Central memory CD8-positive, alpha-beta T cell (primary cell): ENCODE measurements at regions not wholly inside any gene's neighbourhood (a gene's known extent, or its start where the extent isn't known, plus 50 kb on each side); places are given as distances from the start of the nearest gene placed in this dataset.
"Not testable (repeated sequence)": the region's sequence is repeated elsewhere in the genome, so short reads cannot be mapped to it uniquely, and the experiment has no call there.

Source experiments
- ATAC-seq: fragments of 150-1000 bp; cut with Tn5 transposase; replicated peaks from 2 replicates; pipeline ENCODE4 v1.10.0; 2022; ENCODE audit warnings: mild to moderate bottlenecking, moderate FRiP score, moderate number of reproducible peaks; ENCODE audit not compliant: poor library complexity, severe bottlenecking; ENCODE audit errors: extremely low read depth
- DNase-seq, 2 donors: peaks; one replicate each; pipeline ENCODE4 v3.0.0; 2021; ENCODE audit warnings: low spot score in 2 of 2
- H3K27ac Mint-ChIP-seq: one replicate; pipeline ENCODE4 v1.8.0; 2022; ENCODE audit warnings: low read depth, mild to moderate bottlenecking, moderate library complexity, mixed read lengths
- H3K27me3 Mint-ChIP-seq: one replicate; pipeline ENCODE4 v1.8.0; 2022; ENCODE audit warnings: mixed read lengths
- H3K36me3 Mint-ChIP-seq: one replicate; pipeline ENCODE4 v1.8.0; 2022; ENCODE audit warnings: mild to moderate bottlenecking, moderate library complexity, mixed read lengths; ENCODE audit not compliant: insufficient read depth
- H3K4me1 Mint-ChIP-seq: one replicate; pipeline ENCODE4 v1.8.0; 2022; ENCODE audit warnings: mixed read lengths
- H3K4me3 Mint-ChIP-seq: one replicate; pipeline ENCODE4 v1.8.0; 2022; ENCODE audit warnings: mild to moderate bottlenecking, moderate library complexity, mixed read lengths
- H3K9me3 Mint-ChIP-seq: one replicate; pipeline ENCODE4 v1.8.0; 2022; ENCODE audit warnings: mixed read lengths

- no peak overlapping the region for H3K27ac Mint-ChIP-seq
- ATAC-seq, result no peak
These were observed 150.2 kb downstream of the CDC14C start for GRCh38 chr7:49074538-49074937.

GRCh38 chr7:49080896-49081475, 156.6 kb downstream of the CDC14C start:
- peaks cover 2% of the 10 kb centered on the region for H3K36me3 Mint-ChIP-seq
- ATAC-seq (no peak), DNase-seq (no peak)
- no peak overlapping the region for H3K27ac Mint-ChIP-seq
- H3K27me3 Mint-ChIP-seq, result no peaks in the 10 kb centered on the region
- no peaks in the 10 kb centered on the region for H3K4me1 Mint-ChIP-seq
- peaks cover 35% of the 10 kb centered on the region for H3K9me3 Mint-ChIP-seq
- H3K4me3 Mint-ChIP-seq, result no peak overlapping the region

More at GRCh38 chr7:49074538-49074937, 150.2 kb downstream of the CDC14C start:
- Mint-ChIP-seq H3K9me3 (peaks cover 15% of the 10 kb centered on the region), H3K36me3 (peaks cover 2% of the 10 kb centered on the region), H3K4me1 (no peaks in the 10 kb centered on the region), H3K27me3 (no peaks in the 10 kb centered on the region), H3K4me3 (no peak overlapping the region)
- no peak for DNase-seq

GRCh38 chr7:49088017-49088416, 163.7 kb downstream of the CDC14C start:
- H3K36me3 Mint-ChIP-seq, result no peaks in the 10 kb centered on the region
- no peak overlapping the region for H3K4me3 Mint-ChIP-seq
- H3K9me3 Mint-ChIP-seq, result peaks cover 16% of the 10 kb centered on the region
- H3K4me1 Mint-ChIP-seq, result no peaks in the 10 kb centered on the region
- H3K27ac Mint-ChIP-seq, result no peak overlapping the region
- no peaks in the 10 kb centered on the region for H3K27me3 Mint-ChIP-seq
- no peak for DNase-seq
- no peak for ATAC-seq

GRCh38 chr7:49089717-49090116, 165.4 kb downstream of the CDC14C start:
- H3K36me3 Mint-ChIP-seq, result no peaks in the 10 kb centered on the region
- H3K27me3 Mint-ChIP-seq, result no peaks in the 10 kb centered on the region
- H3K9me3 Mint-ChIP-seq, result peaks cover 13% of the 10 kb centered on the region
- H3K27ac Mint-ChIP-seq, result no peak overlapping the region
- H3K4me3 Mint-ChIP-seq, result no peak overlapping the region
- no peaks in the 10 kb centered on the region for H3K4me1 Mint-ChIP-seq
- ATAC-seq (no peak), DNase-seq (no peak)

GRCh38 chr7:49091089-49091488, 166.7 kb downstream of the CDC14C start:
- Mint-ChIP-seq H3K36me3 (no peaks in the 10 kb centered on the region), H3K27me3 (no peaks in the 10 kb centered on the region), H3K27ac (no peak overlapping the region), H3K4me1 (no peaks in the 10 kb centered on the region), H3K9me3 (peaks cover 23% of the 10 kb centered on the region), H3K4me3 (no peak overlapping the region)
- ATAC-seq (no peak), DNase-seq (no peak)

- Mint-ChIP-seq H3K4me3 (no peak overlapping the region), H3K36me3 (no peaks in the 10 kb centered on the region), H3K9me3 (peaks cover 21% of the 10 kb centered on the region), H3K4me1 (no peaks in the 10 kb centered on the region), H3K27me3 (no peaks in the 10 kb centered on the region), H3K27ac (no peak overlapping the region)
- DNase-seq (no peak), ATAC-seq (no peak)
These were observed 167.2 kb downstream of the CDC14C start for GRCh38 chr7:49091519-49091918.

- ATAC-seq (no peak), DNase-seq (no peak)
- Mint-ChIP-seq H3K36me3 (no peaks in the 10 kb centered on the region), H3K4me3 (no peak overlapping the region), H3K9me3 (peaks cover 16% of the 10 kb centered on the region), H3K4me1 (no peaks in the 10 kb centered on the region), H3K27me3 (no peaks in the 10 kb centered on the region), H3K27ac (no peak overlapping the region)
These were observed 168.9 kb downstream of the CDC14C start for GRCh38 chr7:49093218-49093617.

- ATAC-seq (no peak), DNase-seq (no peak)
- Mint-ChIP-seq H3K27ac (no peak overlapping the region), H3K4me1 (no peaks in the 10 kb centered on the region), H3K27me3 (no peaks in the 10 kb centered on the region), H3K4me3 (no peak overlapping the region), H3K9me3 (peaks cover 16% of the 10 kb centered on the region), H3K36me3 (no peaks in the 10 kb centered on the region)
These were observed 170.5 kb downstream of the CDC14C start for GRCh38 chr7:49094866-49095265.

- no peak for ATAC-seq
- H3K9me3 Mint-ChIP-seq, result peaks cover 11% of the 10 kb centered on the region
- H3K27me3 Mint-ChIP-seq, result no peaks in the 10 kb centered on the region
- no peak overlapping the region for H3K27ac Mint-ChIP-seq
- H3K4me1 Mint-ChIP-seq, result no peaks in the 10 kb centered on the region
- no peak for DNase-seq
- no peaks in the 10 kb centered on the region for H3K36me3 Mint-ChIP-seq
- H3K4me3 Mint-ChIP-seq, result no peak overlapping the region
These were observed 175.4 kb downstream of the CDC14C start for GRCh38 chr7:49099587-49100326.

GRCh38 chr7:49100908-49101740, 176.8 kb downstream of the CDC14C start:
- not testable (repeated sequence) for ATAC-seq, H3K4me1 Mint-ChIP-seq, H3K27me3 Mint-ChIP-seq

GRCh38 chr7:49102411-49102810, 178.1 kb downstream of the CDC14C start:
- Mint-ChIP-seq H3K27ac (no peak overlapping the region), H3K27me3 (no peaks in the 10 kb centered on the region), H3K4me1 (no peaks in the 10 kb centered on the region), H3K9me3 (peaks cover 12% of the 10 kb centered on the region), H3K36me3 (no peaks in the 10 kb centered on the region), H3K4me3 (no peak overlapping the region)
- no peak for DNase-seq
- no peak for ATAC-seq

More at GRCh38 chr7:49100908-49101740, 176.8 kb downstream of the CDC14C start:
- not testable (repeated sequence) for H3K27ac Mint-ChIP-seq, H3K4me3 Mint-ChIP-seq, H3K36me3 Mint-ChIP-seq, DNase-seq, H3K9me3 Mint-ChIP-seq

- DNase-seq (no peak), ATAC-seq (no peak)
- peaks cover 14% of the 10 kb centered on the region for H3K9me3 Mint-ChIP-seq
- no peak overlapping the region for H3K27ac Mint-ChIP-seq
- no peaks in the 10 kb centered on the region for H3K27me3 Mint-ChIP-seq
- H3K36me3 Mint-ChIP-seq, result no peaks in the 10 kb centered on the region
- H3K4me1 Mint-ChIP-seq, result no peaks in the 10 kb centered on the region
- no peak overlapping the region for H3K4me3 Mint-ChIP-seq
These were observed 187.4 kb downstream of the CDC14C start for GRCh38 chr7:49111706-49112105.

GRCh38 chr7:49112222-49112621, 187.9 kb downstream of the CDC14C start:
- Mint-ChIP-seq H3K4me3 (no peak overlapping the region), H3K27ac (no peak overlapping the region), H3K9me3 (peaks cover 9% of the 10 kb centered on the region), H3K4me1 (no peaks in the 10 kb centered on the region), H3K27me3 (no peaks in the 10 kb centered on the region), H3K36me3 (no peaks in the 10 kb centered on the region)
- no peak for ATAC-seq
- DNase-seq, result no peak
